SK-N-SH treated with all-trans-retinoic acid at 6 μM for 48 hours (cell line): ENCODE measurements at regions not wholly inside any gene's neighbourhood (a gene's known extent, or its start where the extent isn't known, plus 50 kb on each side); places are given as distances from the start of the nearest gene placed in this dataset.

Source experiments
- PPARA ChIP-seq: fragments of 250-450 bp; sonication (Bioruptor Pico); IDR thresholded peaks from 2 replicates; pipeline ENCODE4 v1.5.0; 2020; ENCODE audit warnings: mild to moderate bottlenecking, borderline replicate concordance
- SNAI2 ChIP-seq: fragments of 250-450 bp; sonication (Bioruptor Pico); IDR thresholded peaks from 2 replicates; pipeline ENCODE4 v1.5.0; 2020; ENCODE audit warnings: mild to moderate bottlenecking, moderate library complexity
- ZFP3 ChIP-seq: fragments of 250-450 bp; sonication (Bioruptor Pico); IDR thresholded peaks from 2 replicates; pipeline ENCODE4 v1.5.0; 2020; ENCODE audit warnings: mild to moderate bottlenecking, moderate library complexity
- ZNF70 ChIP-seq: fragments of 450-650 bp; formaldehyde crosslinking; IDR thresholded peaks from 2 replicates; pipeline ENCODE4 v1.5.0; 2020; ENCODE audit warnings: mild to moderate bottlenecking, moderate library complexity
- ZNF8 ChIP-seq: fragments of 450-650 bp; formaldehyde crosslinking; IDR thresholded peaks from 2 replicates; pipeline ENCODE4 v1.5.0; 2020; ENCODE audit warnings: mild to moderate bottlenecking, moderate library complexity
- TF ChIP-seq, protein P1 (sequence below): fragments of 250-450 bp; sonication (Bioruptor Pico); IDR thresholded peaks from 2 replicates; pipeline ENCODE4 v1.8.0; 2021; ENCODE audit warnings: low read depth, mild to moderate bottlenecking, moderate library complexity, borderline replicate concordance
- TF ChIP-seq, protein P2 (sequence below): fragments of 250-450 bp; sonication (Bioruptor Pico); IDR thresholded peaks from 2 replicates; pipeline ENCODE4 v1.8.0; 2020; ENCODE audit warnings: mild to moderate bottlenecking, moderate library complexity, borderline replicate concordance
- TF ChIP-seq, protein P3 (sequence below): fragments of 250-450 bp; sonication (Bioruptor Pico); IDR thresholded peaks from 2 replicates; pipeline ENCODE4 v1.5.1; 2020; ENCODE audit warnings: low read depth, mild to moderate bottlenecking, moderate library complexity

DNA sequence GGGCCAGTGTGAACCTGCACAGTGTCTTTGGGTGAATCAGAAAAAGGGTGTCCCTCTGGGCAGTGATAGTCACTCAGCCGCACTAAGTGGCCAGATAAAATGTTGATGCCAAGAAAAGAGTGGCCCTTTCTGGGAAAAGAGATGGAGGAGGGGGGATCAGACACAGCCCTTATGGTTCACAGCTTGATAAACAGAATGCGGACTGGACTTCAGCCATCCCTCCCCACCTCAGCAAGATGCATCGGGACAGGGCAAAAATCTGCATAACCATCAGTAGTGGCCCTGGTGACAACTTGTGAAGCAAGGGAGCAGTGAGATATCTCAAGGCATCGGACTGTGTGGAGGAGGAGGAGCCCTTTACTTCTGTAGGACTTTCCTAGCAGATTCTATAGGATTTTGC lies 353.8 kb upstream of the PLXNA2 start:
- TF ChIP-seq ZFP3 (CRISPR knock-in tag) = no peak
- no peak for TF ChIP-seq ZNF8
- TF ChIP-seq, protein P1, sequence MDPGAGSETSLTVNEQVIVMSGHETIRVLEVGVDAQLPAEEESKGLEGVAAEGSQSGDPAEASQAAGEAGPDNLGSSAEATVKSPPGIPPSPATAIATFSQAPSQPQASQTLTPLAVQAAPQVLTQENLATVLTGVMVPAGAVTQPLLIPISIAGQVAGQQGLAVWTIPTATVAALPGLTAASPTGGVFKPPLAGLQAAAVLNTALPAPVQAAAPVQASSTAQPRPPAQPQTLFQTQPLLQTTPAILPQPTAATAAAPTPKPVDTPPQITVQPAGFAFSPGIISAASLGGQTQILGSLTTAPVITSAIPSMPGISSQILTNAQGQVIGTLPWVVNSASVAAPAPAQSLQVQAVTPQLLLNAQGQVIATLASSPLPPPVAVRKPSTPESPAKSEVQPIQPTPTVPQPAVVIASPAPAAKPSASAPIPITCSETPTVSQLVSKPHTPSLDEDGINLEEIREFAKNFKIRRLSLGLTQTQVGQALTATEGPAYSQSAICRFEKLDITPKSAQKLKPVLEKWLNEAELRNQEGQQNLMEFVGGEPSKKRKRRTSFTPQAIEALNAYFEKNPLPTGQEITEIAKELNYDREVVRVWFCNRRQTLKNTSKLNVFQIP = no peak
- TF ChIP-seq, protein P2, sequence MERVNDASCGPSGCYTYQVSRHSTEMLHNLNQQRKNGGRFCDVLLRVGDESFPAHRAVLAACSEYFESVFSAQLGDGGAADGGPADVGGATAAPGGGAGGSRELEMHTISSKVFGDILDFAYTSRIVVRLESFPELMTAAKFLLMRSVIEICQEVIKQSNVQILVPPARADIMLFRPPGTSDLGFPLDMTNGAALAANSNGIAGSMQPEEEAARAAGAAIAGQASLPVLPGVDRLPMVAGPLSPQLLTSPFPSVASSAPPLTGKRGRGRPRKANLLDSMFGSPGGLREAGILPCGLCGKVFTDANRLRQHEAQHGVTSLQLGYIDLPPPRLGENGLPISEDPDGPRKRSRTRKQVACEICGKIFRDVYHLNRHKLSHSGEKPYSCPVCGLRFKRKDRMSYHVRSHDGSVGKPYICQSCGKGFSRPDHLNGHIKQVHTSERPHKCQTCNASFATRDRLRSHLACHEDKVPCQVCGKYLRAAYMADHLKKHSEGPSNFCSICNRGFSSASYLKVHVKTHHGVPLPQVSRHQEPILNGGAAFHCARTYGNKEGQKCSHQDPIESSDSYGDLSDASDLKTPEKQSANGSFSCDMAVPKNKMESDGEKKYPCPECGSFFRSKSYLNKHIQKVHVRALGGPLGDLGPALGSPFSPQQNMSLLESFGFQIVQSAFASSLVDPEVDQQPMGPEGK (CRISPR knock-in tag) = no peak
- no peak for TF ChIP-seq ZNF70
- no peak for TF ChIP-seq PPARA (CRISPR knock-in tag)
- TF ChIP-seq SNAI2 = no peak
- TF ChIP-seq, protein P3, sequence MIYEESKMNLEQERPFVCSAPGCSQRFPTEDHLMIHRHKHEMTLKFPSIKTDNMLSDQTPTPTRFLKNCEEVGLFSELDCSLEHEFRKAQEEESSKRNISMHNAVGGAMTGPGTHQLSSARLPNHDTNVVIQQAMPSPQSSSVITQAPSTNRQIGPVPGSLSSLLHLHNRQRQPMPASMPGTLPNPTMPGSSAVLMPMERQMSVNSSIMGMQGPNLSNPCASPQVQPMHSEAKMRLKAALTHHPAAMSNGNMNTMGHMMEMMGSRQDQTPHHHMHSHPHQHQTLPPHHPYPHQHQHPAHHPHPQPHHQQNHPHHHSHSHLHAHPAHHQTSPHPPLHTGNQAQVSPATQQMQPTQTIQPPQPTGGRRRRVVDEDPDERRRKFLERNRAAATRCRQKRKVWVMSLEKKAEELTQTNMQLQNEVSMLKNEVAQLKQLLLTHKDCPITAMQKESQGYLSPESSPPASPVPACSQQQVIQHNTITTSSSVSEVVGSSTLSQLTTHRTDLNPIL = no peak
